ENCODE measurements at regions not wholly inside any gene's neighbourhood (a gene's known extent, or its start where the extent isn't known, plus 50 kb on each side); places are given as distances from the start of the nearest gene placed in this dataset.

DNA sequence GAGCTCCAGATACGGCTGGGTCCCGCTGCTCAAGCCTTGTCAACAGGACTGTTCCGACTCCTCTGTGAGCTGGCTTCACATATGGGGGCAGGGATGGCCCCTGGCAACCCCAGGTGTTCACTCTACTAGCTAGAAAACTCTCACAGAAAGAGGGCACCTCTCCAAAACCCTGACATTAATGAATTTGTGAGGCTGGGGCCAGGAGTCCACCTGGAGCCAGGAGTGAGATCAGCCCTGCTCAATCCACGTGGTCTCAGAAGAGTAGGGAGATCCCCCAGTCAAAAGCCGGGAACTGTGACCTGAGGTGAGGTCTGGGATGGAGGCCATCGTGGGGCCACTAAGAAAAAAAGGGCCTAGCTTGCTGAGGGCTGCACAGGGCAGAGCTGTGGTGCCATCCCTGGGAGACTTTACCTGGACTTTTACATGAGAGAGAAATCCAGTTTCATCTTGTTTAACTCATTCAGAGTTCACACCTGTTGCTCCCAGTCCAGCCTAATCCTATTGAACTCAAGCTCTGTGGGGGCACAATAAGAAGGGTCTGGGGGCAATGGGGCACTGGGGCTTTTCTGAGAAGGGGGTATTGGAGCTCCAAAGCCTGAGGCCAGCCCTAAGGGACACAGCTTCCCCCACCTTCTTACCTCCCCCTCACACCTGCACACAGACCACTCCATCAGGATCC is 144.3 kb upstream of the MLN start:
- POLR2A ChIA-PET: no interaction called here
- H3K4me3 ChIP-seq (ENCODE audit: low read depth, low read length): no peak overlapping the region
- no peak overlapping the region for H3K27ac ChIP-seq (ENCODE audit: low read depth, low read length)
- H3K27me3 ChIP-seq (ENCODE audit: control insufficient read depth, insufficient read depth, low read length): peaks cover 37% of the 10 kb centered on the region
- no peaks in the 10 kb centered on the region; the same call in 1 of the 2 replicates for H3K9me3 ChIP-seq (ENCODE audit: control insufficient read depth, insufficient read depth, low read length)
- TF ChIP-seq, protein P1, sequence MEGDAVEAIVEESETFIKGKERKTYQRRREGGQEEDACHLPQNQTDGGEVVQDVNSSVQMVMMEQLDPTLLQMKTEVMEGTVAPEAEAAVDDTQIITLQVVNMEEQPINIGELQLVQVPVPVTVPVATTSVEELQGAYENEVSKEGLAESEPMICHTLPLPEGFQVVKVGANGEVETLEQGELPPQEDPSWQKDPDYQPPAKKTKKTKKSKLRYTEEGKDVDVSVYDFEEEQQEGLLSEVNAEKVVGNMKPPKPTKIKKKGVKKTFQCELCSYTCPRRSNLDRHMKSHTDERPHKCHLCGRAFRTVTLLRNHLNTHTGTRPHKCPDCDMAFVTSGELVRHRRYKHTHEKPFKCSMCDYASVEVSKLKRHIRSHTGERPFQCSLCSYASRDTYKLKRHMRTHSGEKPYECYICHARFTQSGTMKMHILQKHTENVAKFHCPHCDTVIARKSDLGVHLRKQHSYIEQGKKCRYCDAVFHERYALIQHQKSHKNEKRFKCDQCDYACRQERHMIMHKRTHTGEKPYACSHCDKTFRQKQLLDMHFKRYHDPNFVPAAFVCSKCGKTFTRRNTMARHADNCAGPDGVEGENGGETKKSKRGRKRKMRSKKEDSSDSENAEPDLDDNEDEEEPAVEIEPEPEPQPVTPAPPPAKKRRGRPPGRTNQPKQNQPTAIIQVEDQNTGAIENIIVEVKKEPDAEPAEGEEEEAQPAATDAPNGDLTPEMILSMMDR (IDR thresholded peaks at IDR 0.05; ENCODE audit: low read depth, low read length): no peak
- no peak for DNase-seq (ENCODE audit: low read depth, low spot score)
- CTCF ChIA-PET: no interaction called here

DNA sequence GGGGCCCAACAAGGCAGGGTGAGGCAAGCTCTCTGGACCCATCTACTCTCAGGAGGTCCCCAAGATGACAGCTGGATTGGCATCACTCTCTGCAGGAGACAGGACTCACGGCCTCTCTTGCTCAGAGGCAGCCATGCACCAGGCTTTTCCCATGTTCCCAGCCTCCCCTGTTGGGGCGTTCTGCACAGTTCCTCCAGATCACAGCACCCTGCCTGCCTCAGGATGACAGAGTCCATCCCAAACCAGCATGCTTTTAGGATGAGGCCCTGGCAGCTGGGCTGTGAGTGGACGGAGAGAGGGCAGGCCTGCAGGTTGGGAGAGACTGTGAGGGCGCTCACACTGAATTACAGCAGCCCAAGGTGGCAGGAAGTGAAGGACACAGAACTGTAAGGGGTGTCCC is 143.2 kb upstream of the MLN start:
- H3K27ac ChIP-seq (ENCODE audit: low read depth, low read length): no peak overlapping the region
- TF ChIP-seq, protein P1 (IDR thresholded peaks at IDR 0.05; ENCODE audit: low read depth, low read length): no peak
- no peak overlapping the region for H3K4me3 ChIP-seq (ENCODE audit: low read depth, low read length)
- H3K9me3 ChIP-seq (ENCODE audit: control insufficient read depth, insufficient read depth, low read length): no peaks in the 10 kb centered on the region; the same call in 1 of the 2 replicates
- H3K27me3 ChIP-seq (ENCODE audit: control insufficient read depth, insufficient read depth, low read length): peaks cover 33% of the 10 kb centered on the region
- ChIA-PET CTCF (no interaction called here), POLR2A (no interaction called here)
- DNase-seq (ENCODE audit: low read depth, low spot score): no peak

DNA sequence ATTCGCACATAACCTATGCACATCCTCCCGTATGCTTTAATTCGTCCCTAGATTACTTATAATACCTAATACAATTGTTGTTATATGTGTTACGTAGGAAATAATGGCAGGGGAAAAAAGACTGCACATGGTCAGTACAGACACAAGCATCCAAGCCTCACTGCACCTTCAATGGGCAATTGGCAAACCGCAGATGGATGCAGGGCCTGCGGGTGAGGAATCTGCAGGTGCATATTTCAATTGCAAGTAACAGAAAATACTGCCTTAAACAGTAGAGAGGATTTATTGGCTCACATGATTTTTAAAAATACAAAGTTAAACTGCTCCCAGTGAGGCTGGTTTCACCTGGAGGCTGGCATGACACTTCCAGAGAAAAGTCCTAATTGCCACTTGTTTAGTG is 142.1 kb upstream of the MLN start:
- H3K27me3 ChIP-seq (ENCODE audit: control insufficient read depth, insufficient read depth, low read length): peaks cover 26% of the 10 kb centered on the region
- CTCF ChIA-PET: no interaction called here
- H3K9me3 ChIP-seq (ENCODE audit: control insufficient read depth, insufficient read depth, low read length): no peaks in the 10 kb centered on the region; the same call in 1 of the 2 replicates
- no peak overlapping the region for H3K27ac ChIP-seq (ENCODE audit: low read depth, low read length)
- no peak overlapping the region for H3K4me3 ChIP-seq (ENCODE audit: low read depth, low read length)
- DNase-seq (ENCODE audit: low read depth, low spot score): no peak
- POLR2A ChIA-PET: no interaction called here
- TF ChIP-seq, protein P1 (IDR thresholded peaks at IDR 0.05; ENCODE audit: low read depth, low read length): no peak

DNA sequence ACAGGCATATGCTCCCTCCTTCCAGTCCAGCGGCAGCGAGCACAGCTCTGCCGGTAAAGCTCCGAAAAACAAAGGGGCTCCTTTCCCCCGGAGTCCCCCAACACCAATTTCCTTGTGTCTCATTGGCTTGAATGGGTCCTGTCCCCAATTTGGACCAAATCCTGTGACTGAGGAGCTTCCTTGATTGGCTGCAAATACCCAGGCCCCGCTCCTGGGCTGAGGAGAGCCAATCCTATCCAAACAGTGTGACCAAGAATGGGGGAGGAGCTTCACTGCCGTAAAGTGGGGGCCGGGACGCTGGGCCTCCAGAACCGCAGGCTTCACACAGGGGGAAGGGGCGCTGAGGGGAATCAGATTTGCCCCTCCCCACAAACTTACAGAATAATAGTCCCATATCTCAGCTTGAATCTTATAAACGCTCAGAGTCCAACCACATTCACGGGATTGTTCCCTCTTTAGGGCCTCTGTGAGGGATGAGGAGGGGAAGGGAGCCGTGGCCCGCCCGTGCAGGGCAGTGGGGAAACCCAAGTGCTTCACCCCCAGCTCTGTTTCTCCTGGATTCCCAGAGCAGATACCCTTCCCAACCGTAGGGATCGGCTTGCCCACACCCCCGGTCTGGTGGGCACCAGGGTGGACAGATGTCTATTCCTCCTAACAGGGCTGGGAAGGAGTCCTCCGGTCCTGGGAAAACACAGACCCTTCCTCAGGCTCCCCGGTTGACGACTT is 141.0 kb upstream of the MLN start:
- ChIA-PET POLR2A (interaction anchor here (0.5 to 0.6 kb wide), 2 partner anchors 149 to 297 kb away, joined by 3 to 9 read pairs; no protein-coding TSS in a partner anchor), CTCF (no interaction called here)
- Histone ChIP-seq H3K27me3 (ENCODE audit: control insufficient read depth, insufficient read depth, low read length) (peaks cover 20% of the 10 kb centered on the region), H3K4me3 (ENCODE audit: low read depth, low read length) (no peak overlapping the region), H3K9me3 (ENCODE audit: control insufficient read depth, insufficient read depth, low read length) (no peaks in the 10 kb centered on the region; the same call in 1 of the 2 replicates), H3K27ac (ENCODE audit: low read depth, low read length) (no peak overlapping the region)
- DNase-seq (ENCODE audit: low read depth, low spot score): no peak
- TF ChIP-seq, protein P1 (IDR thresholded peaks at IDR 0.05; ENCODE audit: low read depth, low read length): no peak

DNA sequence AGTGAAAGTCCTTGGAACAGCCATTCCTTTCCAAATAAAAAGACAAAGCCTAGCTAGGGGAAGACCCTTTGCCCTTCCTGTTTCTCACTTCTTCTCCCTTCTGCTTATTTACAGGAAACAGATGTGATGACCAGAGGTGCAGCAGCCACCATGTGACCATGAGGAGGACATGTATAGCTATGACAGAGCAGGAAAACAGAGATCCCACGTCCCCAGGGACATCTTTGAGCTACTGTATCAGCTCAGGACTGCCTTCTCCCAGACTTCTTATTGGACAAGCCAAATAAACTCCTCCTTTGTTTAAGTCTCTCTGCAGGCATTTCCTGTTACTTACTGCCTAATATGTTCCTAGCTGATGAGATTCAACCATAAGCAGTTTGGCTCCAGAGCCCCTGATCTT is 133.1 kb upstream of the MLN start:
- no peak for DNase-seq (ENCODE audit: low read depth, low spot score)
- H3K4me3 ChIP-seq (ENCODE audit: low read depth, low read length): no peak overlapping the region
- ChIA-PET POLR2A (no interaction called here), CTCF (no interaction called here)
- peaks cover 14% of the 10 kb centered on the region for H3K27me3 ChIP-seq (ENCODE audit: control insufficient read depth, insufficient read depth, low read length)
- H3K9me3 ChIP-seq (ENCODE audit: control insufficient read depth, insufficient read depth, low read length): no peaks in the 10 kb centered on the region
- TF ChIP-seq, protein P1 (IDR thresholded peaks at IDR 0.05; ENCODE audit: low read depth, low read length): no peak
- no peak overlapping the region for H3K27ac ChIP-seq (ENCODE audit: low read depth, low read length)
